Stimulated activated CD4-positive, alpha-beta T cell treated with anti-CD3 and anti-CD28 coated beads, TNF-alpha, amount 100 ng/mL, for 24 hours (primary cell): ENCODE measurements at regions not wholly inside any gene's neighbourhood (a gene's known extent, or its start where the extent isn't known, plus 50 kb on each side); places are given as distances from the start of the nearest gene placed in this dataset.
"Not testable (repeated sequence)": the region's sequence is repeated elsewhere in the genome, so short reads cannot be mapped to it uniquely, and the experiment has no call there.

Experiments used
- DNase-seq, 3 experiments: peaks; one replicate each; pipeline ENCODE4 v3.0.0-alpha.2; 2020; ENCODE audit warnings: low read depth in 3 of 3

DNA sequence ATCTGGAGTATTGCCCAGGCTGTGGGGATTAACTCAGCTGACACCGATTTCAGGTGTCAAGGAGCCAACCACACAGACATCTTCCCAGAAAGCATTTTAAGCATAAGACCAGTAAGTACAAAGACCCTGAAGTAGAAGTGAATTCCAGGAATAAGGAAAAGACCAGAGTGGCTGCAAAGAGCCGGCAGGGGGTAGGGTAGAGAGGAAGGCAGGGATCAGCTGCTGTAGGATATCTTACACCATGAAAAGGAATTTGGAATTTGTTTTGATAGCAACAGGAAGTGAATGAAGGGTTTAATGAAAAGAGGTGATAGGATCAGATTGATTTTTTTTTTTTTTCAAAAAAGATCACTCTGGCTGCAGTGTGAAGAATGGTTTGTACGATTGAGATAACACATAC, 113.6 kb upstream of the PPARGC1A start:
- no peak for DNase-seq

DNA sequence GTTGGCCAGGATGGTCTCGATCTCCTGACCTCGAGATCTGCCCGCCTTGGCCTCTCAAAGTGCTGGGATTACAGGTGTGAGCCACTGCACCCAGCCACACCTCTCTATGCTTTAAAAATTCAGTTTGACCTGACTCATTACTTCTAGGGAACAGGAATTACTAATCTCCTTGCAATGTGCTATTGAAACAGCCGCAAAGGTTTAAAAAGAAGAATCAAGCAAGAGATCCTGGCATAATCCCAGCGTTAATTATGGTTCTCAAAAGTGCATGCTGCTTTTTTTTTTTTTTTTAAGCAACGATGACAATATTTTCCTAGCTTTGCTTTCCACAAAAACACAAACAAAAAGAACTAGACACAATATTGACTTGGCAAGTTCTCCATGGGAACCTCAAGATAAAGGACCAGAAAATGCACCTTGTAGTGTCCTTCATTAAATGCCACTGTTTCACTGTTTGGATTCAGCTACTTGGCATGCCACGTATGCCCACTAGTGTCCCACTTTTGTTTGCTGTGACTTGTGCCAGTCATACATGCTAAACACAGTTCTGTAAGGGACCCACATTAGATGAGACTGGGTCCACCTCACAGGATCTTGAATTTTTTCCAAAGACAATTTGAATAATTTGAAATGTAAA, 112.6 kb upstream of the PPARGC1A start:
- DNase-seq, result no peak

DNA sequence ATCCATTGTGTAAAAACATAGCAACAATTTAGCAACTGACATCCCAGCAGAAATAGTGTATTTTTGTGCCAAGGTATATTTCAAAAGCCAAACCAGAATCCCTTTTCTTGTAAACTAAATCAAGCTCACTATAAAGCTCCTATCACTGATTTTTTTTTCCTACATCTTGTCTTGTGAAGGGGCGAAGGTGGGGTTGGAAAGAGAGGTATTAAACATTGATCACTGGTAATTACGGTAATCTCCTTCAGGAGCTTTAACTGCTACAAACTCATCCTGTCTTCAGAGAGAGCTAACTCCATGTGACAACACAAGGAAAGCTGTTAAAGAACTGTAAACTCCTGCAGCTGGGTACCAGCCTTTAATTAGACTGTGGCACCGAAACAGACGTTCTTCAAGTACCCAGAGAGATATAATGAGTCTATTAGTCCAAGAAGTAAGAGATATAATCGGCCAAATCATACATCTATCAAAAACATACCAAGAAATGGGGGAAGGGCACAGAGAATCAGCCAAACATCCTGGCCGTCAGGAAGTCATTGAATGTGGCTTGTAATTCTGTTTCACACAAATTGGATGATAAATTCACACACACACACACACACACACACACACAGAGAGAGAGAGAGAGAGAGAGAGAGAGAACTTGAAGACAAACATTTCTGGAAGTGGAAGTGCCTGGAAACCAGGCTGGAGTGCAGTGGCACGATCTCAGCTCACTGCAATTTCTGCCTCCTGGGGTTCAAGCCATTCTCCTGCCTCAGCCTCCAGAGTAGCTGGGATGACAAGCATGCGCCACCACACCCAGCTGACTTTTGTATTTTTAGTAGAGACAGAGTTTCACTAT, 111.9 kb upstream of the PPARGC1A start:
- no peak for DNase-seq

GRCh38 chr4:24000470-24000831, 110.6 kb upstream of the PPARGC1A start:
- DNase-seq, result no peak

- DNase-seq, result no peak
These were observed 110.0 kb upstream of the PPARGC1A start for GRCh38 chr4:23999714-24000469.

DNA sequence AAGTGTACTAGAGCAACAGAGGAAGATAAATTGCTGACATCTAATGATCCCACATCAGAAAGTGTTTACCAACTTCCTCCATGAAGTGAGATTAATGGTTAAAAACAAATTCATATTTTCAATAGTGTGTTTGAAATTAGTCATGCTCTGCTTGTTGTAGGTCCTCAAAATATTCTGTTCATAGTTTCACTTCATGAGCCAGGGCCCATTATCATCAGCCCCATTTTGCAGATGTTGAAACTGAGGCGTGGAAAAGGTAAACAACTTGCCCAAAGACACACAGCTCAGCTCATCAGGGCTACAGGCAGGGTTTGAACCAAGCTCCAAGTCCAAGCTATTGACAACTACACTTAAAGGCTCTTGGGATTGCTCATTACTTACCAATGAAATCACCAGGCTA, 103.5 kb upstream of the PPARGC1A start:
- DNase-seq, result no peak

DNA sequence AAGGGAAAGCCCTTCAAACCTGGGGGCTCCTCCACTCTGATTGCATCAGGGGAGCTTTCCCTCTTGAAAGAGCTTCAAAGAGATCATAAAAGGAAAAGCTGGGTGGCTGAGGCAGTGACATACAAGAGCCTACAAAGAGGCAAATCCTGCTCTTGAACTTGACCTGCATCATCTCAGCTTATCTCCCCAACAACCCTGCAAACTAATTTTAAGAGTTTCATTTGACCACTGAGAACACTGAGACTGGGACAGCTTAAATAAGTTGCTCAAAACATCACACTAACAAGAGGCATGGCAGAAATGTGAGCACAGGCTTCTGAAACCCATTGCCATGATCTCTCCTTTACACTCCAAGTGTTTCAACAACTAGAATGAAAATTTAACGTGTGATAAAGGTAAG, 101.6 kb upstream of the PPARGC1A start:
- DNase-seq, result no peak

- DNase-seq, result no peak
These were observed 96.4 kb upstream of the PPARGC1A start for GRCh38 chr4:23986270-23986669.

DNA sequence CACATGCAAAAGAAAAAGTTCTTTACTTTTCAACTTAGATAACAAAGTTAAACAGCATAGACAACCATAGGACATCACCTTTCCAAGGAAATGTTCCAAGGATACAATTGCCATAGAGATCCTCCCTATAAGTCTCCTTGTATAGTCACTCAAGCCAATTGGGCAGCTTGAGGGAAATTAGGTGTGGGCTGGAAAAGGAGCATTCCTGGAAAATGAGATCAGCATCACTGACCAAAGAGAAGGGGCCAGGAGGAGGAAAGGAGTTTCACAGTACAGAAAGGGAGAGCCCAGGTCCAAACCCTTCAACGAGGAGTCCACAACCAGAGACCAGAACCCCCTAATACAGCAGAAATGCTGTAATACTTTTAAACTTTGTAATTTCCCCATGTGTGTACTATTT, 91.5 kb upstream of the PPARGC1A start:
- DNase-seq, result no peak

GRCh38 chr4:23979534-23979933, 89.7 kb upstream of the PPARGC1A start:
- DNase-seq, result no peak

DNA sequence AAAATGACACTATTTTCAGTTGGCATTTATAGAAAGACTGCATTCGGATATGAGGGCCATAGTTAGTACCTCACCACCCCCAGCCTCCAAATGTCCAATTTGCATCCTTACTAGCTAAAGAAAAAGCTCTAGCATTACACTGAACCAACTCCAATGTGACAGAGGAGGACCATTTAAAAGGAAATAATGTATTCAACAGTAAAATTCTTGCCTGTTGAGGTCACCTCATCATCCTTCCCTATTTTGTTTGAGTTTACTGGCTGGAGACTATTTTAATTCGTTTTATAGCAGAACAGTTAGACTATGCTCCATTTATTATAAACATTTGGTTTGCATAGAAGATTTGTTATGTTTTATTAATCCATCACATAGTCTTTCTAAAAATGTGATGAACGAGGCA, 88.2 kb upstream of the PPARGC1A start:
- DNase-seq, result no peak

DNA sequence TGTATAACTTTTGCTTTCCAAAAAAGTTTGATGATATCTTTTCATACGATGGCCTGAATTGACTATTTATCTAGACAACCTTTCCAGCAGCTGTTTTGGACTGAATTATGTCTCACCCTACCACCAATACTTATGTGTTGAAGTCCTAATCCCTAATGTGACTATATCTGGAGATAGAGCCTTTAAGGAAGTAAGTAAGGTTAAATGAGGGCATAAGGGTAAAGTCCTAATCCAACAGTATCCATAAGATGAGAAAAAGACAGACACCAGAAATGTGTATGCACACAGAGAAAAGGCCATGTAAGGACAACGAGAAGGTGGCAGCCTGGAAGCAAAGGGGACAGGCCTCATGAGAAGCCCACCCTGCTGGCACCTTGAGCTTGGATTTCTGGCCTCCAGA, 86.6 kb upstream of the PPARGC1A start:
- no peak for DNase-seq

DNA sequence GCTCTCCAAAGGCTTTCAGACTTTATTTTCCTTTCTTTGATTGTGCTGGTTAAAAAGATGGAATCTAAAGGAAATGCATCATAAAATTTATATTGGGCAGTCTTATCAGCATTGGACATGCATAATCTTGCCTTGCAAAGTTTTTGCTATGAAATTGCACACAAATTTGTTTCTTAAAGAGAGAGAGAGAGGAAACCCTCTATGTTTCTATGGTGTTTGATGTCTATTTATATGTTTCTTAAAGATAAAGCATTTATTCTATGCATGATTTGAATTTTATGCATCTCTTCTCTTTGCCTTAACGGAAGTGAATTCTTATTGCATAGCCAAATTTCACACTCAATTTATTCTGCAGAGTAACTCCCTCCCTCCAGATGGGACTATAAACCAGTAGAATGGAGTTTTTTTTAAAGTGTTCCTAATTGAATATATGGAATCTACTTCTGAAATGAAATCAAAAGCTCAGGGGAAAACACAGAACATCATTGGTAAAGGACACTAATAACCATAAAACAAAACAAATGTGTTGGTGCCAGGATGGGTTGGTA, 83.5 kb upstream of the PPARGC1A start:
- no peak for DNase-seq

DNA sequence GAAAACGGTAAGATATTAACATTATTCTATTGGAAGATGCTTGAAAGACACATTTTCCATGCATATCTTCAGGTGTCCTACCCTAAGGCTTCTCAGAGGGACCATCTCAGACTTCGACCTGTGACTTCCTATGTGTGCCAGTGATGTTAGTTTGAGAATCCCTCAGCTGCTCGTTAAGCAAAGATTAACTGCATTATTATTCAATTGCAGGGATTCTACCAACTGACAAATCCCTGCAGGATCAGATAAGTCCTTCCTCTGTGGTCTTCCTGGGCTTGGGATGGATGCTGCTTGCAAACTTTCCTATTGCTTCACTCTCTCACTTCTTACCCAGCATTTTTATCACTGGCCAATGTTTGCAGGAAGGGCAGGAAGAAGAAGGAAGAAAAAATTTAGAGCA, 83.0 kb upstream of the PPARGC1A start:
- DNase-seq, result no peak

GRCh38 chr4:23972187-23972586, 82.3 kb upstream of the PPARGC1A start:
- no peak for DNase-seq

- DNase-seq, result no peak
These were observed 80.5 kb upstream of the PPARGC1A start for GRCh38 chr4:23970201-23970850.

GRCh38 chr4:23969635-23970145, 79.8 kb upstream of the PPARGC1A start:
- no peak for DNase-seq

- DNase-seq, result no peak
These were observed 77.4 kb upstream of the PPARGC1A start for GRCh38 chr4:23967281-23967680.

GRCh38 chr4:23966725-23967124, 76.9 kb upstream of the PPARGC1A start:
- no peak for DNase-seq

DNA sequence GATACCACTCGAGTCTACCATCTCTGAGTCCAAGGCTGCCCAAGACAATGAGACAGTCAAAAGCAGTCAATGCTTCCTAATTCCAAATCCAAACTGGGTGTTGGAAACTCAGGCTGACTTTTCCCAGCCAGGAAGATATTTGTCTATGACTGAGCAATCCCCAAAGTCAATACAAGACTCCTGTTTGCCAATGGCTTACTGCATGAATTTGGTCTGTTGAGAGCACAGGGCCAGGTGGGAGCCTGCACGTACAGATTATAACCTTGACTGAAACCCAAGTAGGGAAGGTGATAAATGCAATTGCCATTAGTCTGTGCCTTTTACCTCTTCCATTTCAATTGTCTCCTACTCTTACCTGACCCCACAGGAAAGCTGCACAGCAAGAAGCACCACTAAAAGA, 72.6 kb upstream of the PPARGC1A start:
- no peak for DNase-seq

DNA sequence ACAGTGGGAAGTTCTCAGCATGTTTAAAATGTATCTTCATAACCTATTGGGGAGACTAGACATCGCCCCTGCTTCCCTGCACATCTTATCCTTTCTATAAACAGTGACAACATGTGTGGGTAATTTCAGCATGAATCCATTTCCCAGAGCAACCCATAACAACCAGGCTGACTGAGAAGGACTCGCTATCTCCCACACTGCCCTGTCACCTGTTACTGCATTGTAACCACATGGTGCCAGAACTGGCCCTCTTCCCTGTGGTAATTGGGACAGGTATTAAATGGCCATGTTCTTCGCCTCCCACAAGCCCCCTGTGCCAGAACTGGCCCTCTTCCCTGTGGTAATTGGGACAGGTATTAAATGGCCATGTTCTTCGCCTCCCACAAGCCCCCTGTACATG, 71.5 kb upstream of the PPARGC1A start:
- DNase-seq, result not testable (repeated sequence)
